T-helper 17 cell (primary cell): ENCODE measurements at regions not wholly inside any gene's neighbourhood (a gene's known extent, or its start where the extent isn't known, plus 50 kb on each side); places are given as distances from the start of the nearest gene placed in this dataset.

Source experiments
- ATAC-seq: fragments of 150-1000 bp; cut with Tn5 transposase; 2 replicates; pipeline ENCODE4 v1.10.0; 2021; ENCODE audit warnings: mild to moderate bottlenecking, moderate library complexity
- DNase-seq, 3 donors: peaks; one replicate each; pipeline versions ENCODE4 v3.0.0 to v3.0.0-alpha.2; 2020 to 2021
- H3K9me3 ChIP-seq: one replicate; pipeline ENCODE4 v1.7.0; 2013; ENCODE audit warnings: low read length, mild to moderate bottlenecking; ENCODE audit not compliant: control insufficient read depth, poor library complexity, severe bottlenecking
- H3K27ac Mint-ChIP-seq: one replicate; pipeline ENCODE4 v1.8.0; 2022; ENCODE audit warnings: mild to moderate bottlenecking, moderate library complexity, mixed read lengths
- H3K27me3 Mint-ChIP-seq: one replicate; pipeline ENCODE4 v1.8.0; 2022; ENCODE audit warnings: mixed read lengths
- H3K36me3 Mint-ChIP-seq: one replicate; pipeline ENCODE4 v1.8.0; 2022; ENCODE audit warnings: low read depth, mixed read lengths
- H3K4me1 Mint-ChIP-seq: one replicate; pipeline ENCODE4 v1.8.0; 2022; ENCODE audit warnings: mild to moderate bottlenecking, mixed read lengths
- H3K4me3 Mint-ChIP-seq: one replicate; pipeline ENCODE4 v1.8.0; 2022; ENCODE audit warnings: mild to moderate bottlenecking, moderate library complexity, mixed read lengths

- ATAC-seq (no peak), DNase-seq (no peak)
- Mint-ChIP-seq H3K27ac (no peak overlapping the region), H3K4me1 (no peaks in the 10 kb centered on the region), H3K4me3 (no peak overlapping the region), H3K27me3 (no peaks in the 10 kb centered on the region), H3K36me3 (no peaks in the 10 kb centered on the region)
- no peaks in the 10 kb centered on the region for H3K9me3 ChIP-seq
Measured at GRCh38 chr11:28526406-28526751, 418.2 kb downstream of the METTL15 start.

GRCh38 chr11:28525636-28526405, 417.6 kb downstream of the METTL15 start:
- H3K4me3 Mint-ChIP-seq, result no peak overlapping the region
- DNase-seq (no peak), ATAC-seq (no peak)
- no peaks in the 10 kb centered on the region for H3K36me3 Mint-ChIP-seq
- no peaks in the 10 kb centered on the region for H3K4me1 Mint-ChIP-seq
- H3K9me3 ChIP-seq, result no peaks in the 10 kb centered on the region
- H3K27ac Mint-ChIP-seq, result no peak overlapping the region
- no peaks in the 10 kb centered on the region for H3K27me3 Mint-ChIP-seq

- H3K9me3 ChIP-seq, result no peaks in the 10 kb centered on the region
- Mint-ChIP-seq H3K36me3 (no peaks in the 10 kb centered on the region), H3K4me1 (no peaks in the 10 kb centered on the region), H3K27me3 (no peaks in the 10 kb centered on the region), H3K27ac (no peak overlapping the region), H3K4me3 (no peak overlapping the region)
- DNase-seq (no peak), ATAC-seq (no peak)
Measured at GRCh38 chr11:28524098-28524497, 415.9 kb downstream of the METTL15 start.

- no peaks in the 10 kb centered on the region for H3K9me3 ChIP-seq
- DNase-seq, result no peak
- H3K36me3 Mint-ChIP-seq, result no peaks in the 10 kb centered on the region
- no peak overlapping the region for H3K4me3 Mint-ChIP-seq
- no peak overlapping the region for H3K27ac Mint-ChIP-seq
- no peaks in the 10 kb centered on the region for H3K4me1 Mint-ChIP-seq
- H3K27me3 Mint-ChIP-seq, result no peaks in the 10 kb centered on the region
- ATAC-seq, result no peak
Measured at GRCh38 chr11:28521075-28521474, 412.9 kb downstream of the METTL15 start.

- no peak overlapping the region for H3K4me3 Mint-ChIP-seq
- no peak for DNase-seq
- no peaks in the 10 kb centered on the region for H3K36me3 Mint-ChIP-seq
- H3K27ac Mint-ChIP-seq, result no peak overlapping the region
- H3K9me3 ChIP-seq, result no peaks in the 10 kb centered on the region
- no peak for ATAC-seq
- H3K27me3 Mint-ChIP-seq, result no peaks in the 10 kb centered on the region
- H3K4me1 Mint-ChIP-seq, result no peaks in the 10 kb centered on the region
Measured at GRCh38 chr11:28520291-28520690, 412.1 kb downstream of the METTL15 start.

GRCh38 chr11:28518825-28519224, 410.6 kb downstream of the METTL15 start:
- Mint-ChIP-seq H3K4me3 (no peak overlapping the region), H3K36me3 (no peaks in the 10 kb centered on the region), H3K27ac (no peak overlapping the region), H3K27me3 (no peaks in the 10 kb centered on the region), H3K4me1 (no peaks in the 10 kb centered on the region)
- no peaks in the 10 kb centered on the region for H3K9me3 ChIP-seq
- ATAC-seq, result no peak
- no peak for DNase-seq

GRCh38 chr11:28517621-28518020, 409.4 kb downstream of the METTL15 start:
- no peak for ATAC-seq
- H3K4me1 Mint-ChIP-seq, result no peaks in the 10 kb centered on the region
- H3K27ac Mint-ChIP-seq, result no peak overlapping the region

GRCh38 chr11:28514391-28514790, 406.2 kb downstream of the METTL15 start:
- ATAC-seq (no peak), DNase-seq (no peak)
- no peaks in the 10 kb centered on the region for H3K9me3 ChIP-seq
- peaks cover 3% of the 10 kb centered on the region for H3K36me3 Mint-ChIP-seq
- no peak overlapping the region for H3K27ac Mint-ChIP-seq
- H3K27me3 Mint-ChIP-seq, result no peaks in the 10 kb centered on the region
- H3K4me1 Mint-ChIP-seq, result no peaks in the 10 kb centered on the region
- no peak overlapping the region for H3K4me3 Mint-ChIP-seq

More at GRCh38 chr11:28517621-28518020, 409.4 kb downstream of the METTL15 start:
- Mint-ChIP-seq H3K36me3 (peaks cover 3% of the 10 kb centered on the region), H3K4me3 (no peak overlapping the region), H3K27me3 (no peaks in the 10 kb centered on the region)
- no peaks in the 10 kb centered on the region for H3K9me3 ChIP-seq
- DNase-seq, result no peak

GRCh38 chr11:28512143-28512756, 404.1 kb downstream of the METTL15 start:
- no peaks in the 10 kb centered on the region for H3K4me1 Mint-ChIP-seq
- no peaks in the 10 kb centered on the region for H3K9me3 ChIP-seq
- no peaks in the 10 kb centered on the region for H3K27me3 Mint-ChIP-seq
- no peak for DNase-seq
- no peak for ATAC-seq
- H3K27ac Mint-ChIP-seq, result no peak overlapping the region
- peaks cover 3% of the 10 kb centered on the region for H3K36me3 Mint-ChIP-seq
- H3K4me3 Mint-ChIP-seq, result no peak overlapping the region

GRCh38 chr11:28505232-28505631, 397.0 kb downstream of the METTL15 start:
- H3K4me3 Mint-ChIP-seq, result no peak overlapping the region
- H3K4me1 Mint-ChIP-seq, result no peaks in the 10 kb centered on the region
- ATAC-seq, result no peak
- no peaks in the 10 kb centered on the region for H3K36me3 Mint-ChIP-seq
- no peaks in the 10 kb centered on the region for H3K9me3 ChIP-seq
- no peak overlapping the region for H3K27ac Mint-ChIP-seq
- no peak for DNase-seq
- no peaks in the 10 kb centered on the region for H3K27me3 Mint-ChIP-seq

GRCh38 chr11:28504555-28505110, 396.4 kb downstream of the METTL15 start:
- no peak for ATAC-seq
- no peaks in the 10 kb centered on the region for H3K4me1 Mint-ChIP-seq

GRCh38 chr11:28495333-28495732, 387.1 kb downstream of the METTL15 start:
- no peak overlapping the region for H3K4me3 Mint-ChIP-seq
- H3K27ac Mint-ChIP-seq, result no peak overlapping the region
- H3K9me3 ChIP-seq, result no peaks in the 10 kb centered on the region
- DNase-seq (no peak), ATAC-seq (no peak)
- no peaks in the 10 kb centered on the region for H3K36me3 Mint-ChIP-seq
- no peaks in the 10 kb centered on the region for H3K27me3 Mint-ChIP-seq
- H3K4me1 Mint-ChIP-seq, result no peaks in the 10 kb centered on the region

More at GRCh38 chr11:28504555-28505110, 396.4 kb downstream of the METTL15 start:
- H3K27me3 Mint-ChIP-seq, result no peaks in the 10 kb centered on the region
- H3K27ac Mint-ChIP-seq, result no peak overlapping the region
- H3K4me3 Mint-ChIP-seq, result no peak overlapping the region
- H3K36me3 Mint-ChIP-seq, result no peaks in the 10 kb centered on the region
- DNase-seq, result no peak
- H3K9me3 ChIP-seq, result no peaks in the 10 kb centered on the region

GRCh38 chr11:28491431-28491830, 383.2 kb downstream of the METTL15 start:
- H3K4me3 Mint-ChIP-seq, result no peak overlapping the region
- no peaks in the 10 kb centered on the region for H3K9me3 ChIP-seq
- DNase-seq, result no peak
- no peaks in the 10 kb centered on the region for H3K27me3 Mint-ChIP-seq
- no peaks in the 10 kb centered on the region for H3K36me3 Mint-ChIP-seq
- H3K4me1 Mint-ChIP-seq, result no peaks in the 10 kb centered on the region
- H3K27ac Mint-ChIP-seq, result no peak overlapping the region
- ATAC-seq, result no peak
